ENCODE measurements at regions not wholly inside any gene's neighbourhood (a gene's known extent, or its start where the extent isn't known, plus 50 kb on each side); places are given as distances from the start of the nearest gene placed in this dataset.

DNA sequence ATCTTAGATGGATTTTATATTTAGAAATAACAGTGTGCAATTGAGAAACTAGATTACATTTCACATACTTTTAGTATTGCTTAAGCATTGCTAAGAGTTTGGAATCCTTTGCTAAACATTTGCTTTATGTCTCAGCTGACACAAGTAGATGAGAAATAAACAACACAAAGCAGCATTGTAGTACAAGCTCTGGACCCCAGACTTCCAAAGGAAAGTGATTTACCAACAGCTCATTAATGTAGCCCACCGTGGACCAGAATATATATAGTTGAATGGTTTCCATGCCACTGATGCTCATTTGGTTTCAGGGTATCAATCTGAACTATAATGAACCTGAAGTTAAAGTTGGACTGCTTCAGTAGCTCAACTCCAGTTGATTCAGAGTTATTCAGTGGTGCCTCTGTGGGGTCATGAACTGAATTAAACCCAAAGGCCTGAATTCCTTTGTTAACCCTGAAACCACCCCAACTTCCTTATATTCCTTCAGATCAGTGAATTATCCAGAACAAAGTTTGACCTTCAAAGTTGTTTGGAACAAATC, 132.1 kb upstream of the NEIL3 start:
- Histone ChIP-seq H3K4me1 (ENCODE audit: control insufficient read depth, low read length) (no peaks in the 10 kb centered on the region), H3F3A (ENCODE audit: control insufficient read depth, insufficient read depth) (no peaks in the 10 kb centered on the region), H3K4me2 (ENCODE audit: low read length) (no peak overlapping the region), H3K9me2 (replicated peaks; ENCODE audit: control insufficient read depth, low read length) (no peaks in the 10 kb centered on the region), H3K9me3 (ENCODE audit: control insufficient read depth, insufficient read depth, low read length) (no peaks in the 10 kb centered on the region), H3K27ac (ENCODE audit: low read depth, low read length) (no peak overlapping the region), H3K36me3 (ENCODE audit: control insufficient read depth, low read length) (no peaks in the 10 kb centered on the region), H3K4me3 (ENCODE audit: low read length) (no peak overlapping the region), H3K79me2 (ENCODE audit: control insufficient read depth, low read length) (no peaks in the 10 kb centered on the region), H3K27me3 (ENCODE audit: control insufficient read depth, low read length) (no peaks in the 10 kb centered on the region), H4K20me1 (ENCODE audit: control insufficient read depth, insufficient read depth, low read depth, low read length) (no peaks in the 10 kb centered on the region)
- no peak for TF ChIP-seq EZH2phosphoT487 (IDR thresholded peaks at IDR 0.05; ENCODE audit: borderline replicate concordance, low read length)
- no peak for TF ChIP-seq CTCF (IDR thresholded peaks at IDR 0.05; ENCODE audit: low read depth, low read length, poor library complexity, severe bottlenecking)

DNA sequence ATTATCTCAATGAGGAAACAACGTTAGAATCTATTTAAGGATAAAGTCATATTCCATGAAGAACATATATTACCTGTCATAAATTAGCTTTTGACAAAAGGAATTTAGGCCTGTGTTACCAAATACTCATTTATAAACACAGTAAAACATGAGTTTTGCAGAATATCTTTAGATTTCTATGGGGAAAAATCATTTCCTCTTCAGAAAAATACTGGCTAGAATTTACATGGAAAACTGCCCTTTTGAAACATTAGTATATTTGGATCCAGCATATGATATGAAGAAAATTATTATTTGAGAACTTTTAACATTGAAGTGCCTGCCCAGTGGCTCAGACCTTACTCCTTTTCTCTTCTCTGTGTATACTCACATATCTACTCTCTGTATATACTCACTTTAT, 131.4 kb upstream of the NEIL3 start:
- Histone ChIP-seq H3K4me1 (ENCODE audit: control insufficient read depth, low read length) (no peaks in the 10 kb centered on the region), H3K79me2 (ENCODE audit: control insufficient read depth, low read length) (no peaks in the 10 kb centered on the region), H3K36me3 (ENCODE audit: control insufficient read depth, low read length) (no peaks in the 10 kb centered on the region), H3K27me3 (ENCODE audit: control insufficient read depth, low read length) (no peaks in the 10 kb centered on the region), H4K20me1 (ENCODE audit: control insufficient read depth, insufficient read depth, low read depth, low read length) (no peaks in the 10 kb centered on the region), H3K4me3 (ENCODE audit: low read length) (no peak overlapping the region), H3K9me3 (ENCODE audit: control insufficient read depth, insufficient read depth, low read length) (no peaks in the 10 kb centered on the region), H3K4me2 (ENCODE audit: low read length) (no peak overlapping the region), H3K27ac (ENCODE audit: low read depth, low read length) (no peak overlapping the region), H3K9me2 (replicated peaks; ENCODE audit: control insufficient read depth, low read length) (no peaks in the 10 kb centered on the region), H3F3A (ENCODE audit: control insufficient read depth, insufficient read depth) (no peaks in the 10 kb centered on the region)
- TF ChIP-seq CTCF (IDR thresholded peaks at IDR 0.05; ENCODE audit: low read depth, low read length, poor library complexity, severe bottlenecking), result no peak
- TF ChIP-seq EZH2phosphoT487 (IDR thresholded peaks at IDR 0.05; ENCODE audit: borderline replicate concordance, low read length), result no peak

GRCh38 chr4:177182166-177182565, 127.5 kb upstream of the NEIL3 start:
- no peaks in the 10 kb centered on the region for H3K27me3 ChIP-seq (ENCODE audit: control insufficient read depth, low read length)
- H3K9me3 ChIP-seq (ENCODE audit: control insufficient read depth, insufficient read depth, low read length), result no peaks in the 10 kb centered on the region
- no peaks in the 10 kb centered on the region for H3F3A ChIP-seq (ENCODE audit: control insufficient read depth, insufficient read depth)
- H3K27ac ChIP-seq (ENCODE audit: low read depth, low read length), result no peak overlapping the region
- no peaks in the 10 kb centered on the region for H3K79me2 ChIP-seq (ENCODE audit: control insufficient read depth, low read length)
- no peaks in the 10 kb centered on the region for H3K36me3 ChIP-seq (ENCODE audit: control insufficient read depth, low read length)
- H3K9me2 ChIP-seq (replicated peaks; ENCODE audit: control insufficient read depth, low read length), result no peaks in the 10 kb centered on the region
- TF ChIP-seq CTCF (IDR thresholded peaks at IDR 0.05; ENCODE audit: low read depth, low read length, poor library complexity, severe bottlenecking), result no peak
- TF ChIP-seq EZH2phosphoT487 (IDR thresholded peaks at IDR 0.05; ENCODE audit: borderline replicate concordance, low read length), result no peak
- no peak overlapping the region for H3K4me3 ChIP-seq (ENCODE audit: low read length)
- no peaks in the 10 kb centered on the region for H3K4me1 ChIP-seq (ENCODE audit: control insufficient read depth, low read length)
- H4K20me1 ChIP-seq (ENCODE audit: control insufficient read depth, insufficient read depth, low read depth, low read length), result no peaks in the 10 kb centered on the region
- H3K4me2 ChIP-seq (ENCODE audit: low read length), result no peak overlapping the region
